K562 (cell line): ENCODE measurements at regions not wholly inside any gene's neighbourhood (a gene's known extent, or its start where the extent isn't known, plus 50 kb on each side); places are given as distances from the start of the nearest gene placed in this dataset. TPM values are rescaled to one million over a fixed set of nuclear protein-coding genes. Genes with fewer than 3 reads are reported as not detected.

Experiments
- small RNA-seq: library from RNA; depleted of rRNA; stranded (forward); fragments of <200 nt; gene quantifications from one replicate; pipeline ENCODE3, GENCODE V24; 2014

Small RNA genes in the stretch of these regions (small RNA-seq; reads per million reads assigned to genes)
- not detected for gene AC134878.1
- gene AC140113.1: not detected
- not detected for gene AC140113.2
- not detected for gene AC140113.3
- not detected for gene AC140113.4
- gene ANKRD20A6P: not detected
